ENCODE measurements at regions not wholly inside any gene's neighbourhood (a gene's known extent, or its start where the extent isn't known, plus 50 kb on each side); places are given as distances from the start of the nearest gene placed in this dataset.
"Not testable (repeated sequence)": the region's sequence is repeated elsewhere in the genome, so short reads cannot be mapped to it uniquely, and the experiment has no call there.

DNA sequence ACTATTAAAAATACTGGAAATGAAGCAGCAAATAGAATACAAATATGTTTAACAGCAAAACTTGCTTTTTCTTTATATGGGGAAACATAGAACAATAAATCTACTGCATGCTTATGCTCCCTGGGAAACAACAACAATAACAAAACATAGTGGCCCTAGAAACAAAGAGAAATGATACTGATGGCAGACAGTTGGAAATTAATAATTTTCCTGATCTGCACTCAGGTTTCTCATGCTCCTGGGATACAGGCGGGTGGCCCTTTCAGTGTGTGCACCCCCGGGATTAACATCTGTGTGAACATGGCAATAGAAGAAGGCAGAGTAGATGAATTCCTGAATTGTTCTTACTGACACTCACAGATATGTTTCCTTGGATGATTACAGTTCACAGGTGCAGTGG lies 209.2 kb upstream of the TBX18 start:
- Histone ChIP-seq H3K4me1 (ENCODE audit: control insufficient read depth in 5 of 5, insufficient read depth in 5 of 5, low read length in 5 of 5) (no peaks in the 10 kb centered on the region), H3K27me3 (ENCODE audit: control insufficient read depth in 5 of 5, insufficient read depth in 4 of 5, low read length in 5 of 5) (no peaks in the 10 kb centered on the region), H3K27ac (ENCODE audit: low read depth, low read length) (no peak overlapping the region), H3K9me3 (ENCODE audit: control insufficient read depth in 5 of 5, low read length in 5 of 5) (peaks cover 0 to 9% (median 0%) of the 10 kb centered on the region in 5 donors), H3K36me3 (ENCODE audit: control insufficient read depth in 5 of 5, insufficient read depth in 5 of 5, low read length in 5 of 5) (no peaks in the 10 kb centered on the region), H3K9ac (ENCODE audit: low read length in 5 of 5) (no peak overlapping the region), H3K4me3 (ENCODE audit: low read depth in 1 of 5, low read length in 5 of 5) (no peak overlapping the region)

DNA sequence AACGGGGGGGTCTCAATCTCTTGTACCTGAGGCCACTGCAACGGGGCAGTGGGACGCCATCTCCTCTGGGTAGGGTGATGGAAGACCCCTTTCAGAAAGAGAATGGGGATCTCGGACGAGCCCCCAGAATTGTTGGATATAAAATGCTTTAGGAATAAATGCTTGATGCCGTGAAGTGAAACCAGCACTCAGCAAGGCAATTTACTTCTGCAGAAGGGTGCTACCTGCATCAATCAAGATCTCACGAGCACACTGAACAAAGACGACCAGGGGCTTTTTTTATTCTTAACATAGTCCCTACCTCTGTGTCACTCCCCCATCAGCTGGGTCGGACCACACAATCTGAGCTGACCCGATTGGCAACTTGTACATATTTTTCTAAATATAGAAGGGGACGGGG lies 203.6 kb upstream of the TBX18 start:
- Histone ChIP-seq H3K27me3 (ENCODE audit: control insufficient read depth in 5 of 5, insufficient read depth in 4 of 5, low read length in 5 of 5) (no peaks in the 10 kb centered on the region), H3K36me3 (ENCODE audit: control insufficient read depth in 5 of 5, insufficient read depth in 5 of 5, low read length in 5 of 5) (no peaks in the 10 kb centered on the region), H3K9ac (ENCODE audit: low read length in 5 of 5) (no peak overlapping the region), H3K4me1 (ENCODE audit: control insufficient read depth in 5 of 5, insufficient read depth in 5 of 5, low read length in 5 of 5) (no peaks in the 10 kb centered on the region), H3K9me3 (ENCODE audit: control insufficient read depth in 5 of 5, low read length in 5 of 5) (peaks cover 6 to 22% (median 12%) of the 10 kb centered on the region in 5 donors), H3K27ac (ENCODE audit: low read depth, low read length) (no peak overlapping the region), H3K4me3 (ENCODE audit: low read depth in 1 of 5, low read length in 5 of 5) (no peak overlapping the region)

GRCh38 chr6:84967389-84967788 lies 203.0 kb upstream of the TBX18 start:
- H3K4me1 ChIP-seq (ENCODE audit: control insufficient read depth in 5 of 5, insufficient read depth in 5 of 5, low read length in 5 of 5): no peaks in the 10 kb centered on the region

GRCh38 chr6:84953111-84953755 lies 188.8 kb upstream of the TBX18 start:
- Histone ChIP-seq H3K4me1 (ENCODE audit: control insufficient read depth in 5 of 5, insufficient read depth in 5 of 5, low read length in 5 of 5) (no peaks in the 10 kb centered on the region), H3K4me3 (ENCODE audit: low read depth in 1 of 5, low read length in 5 of 5) (no peak overlapping the region)

More at GRCh38 chr6:84967389-84967788, 203.0 kb upstream of the TBX18 start:
- Histone ChIP-seq H3K36me3 (ENCODE audit: control insufficient read depth in 5 of 5, insufficient read depth in 5 of 5, low read length in 5 of 5) (no peaks in the 10 kb centered on the region), H3K9ac (ENCODE audit: low read length in 5 of 5) (no peak overlapping the region), H3K9me3 (ENCODE audit: control insufficient read depth in 5 of 5, low read length in 5 of 5) (peaks cover 6 to 19% (median 12%) of the 10 kb centered on the region in 5 donors), H3K27me3 (ENCODE audit: control insufficient read depth in 5 of 5, insufficient read depth in 4 of 5, low read length in 5 of 5) (no peaks in the 10 kb centered on the region), H3K27ac (ENCODE audit: low read depth, low read length) (no peak overlapping the region), H3K4me3 (ENCODE audit: low read depth in 1 of 5, low read length in 5 of 5) (no peak overlapping the region)

GRCh38 chr6:84944926-84945325 lies 180.5 kb upstream of the TBX18 start:
- not testable (repeated sequence) for H3K9ac ChIP-seq (ENCODE audit: low read length in 5 of 5); H3K4me3 ChIP-seq (ENCODE audit: low read depth in 1 of 5, low read length in 5 of 5); H3K27ac ChIP-seq (ENCODE audit: low read depth, low read length); H3K27me3 ChIP-seq (ENCODE audit: control insufficient read depth in 5 of 5, insufficient read depth in 4 of 5, low read length in 5 of 5); H3K36me3 ChIP-seq (ENCODE audit: control insufficient read depth in 5 of 5, insufficient read depth in 5 of 5, low read length in 5 of 5); H3K4me1 ChIP-seq (ENCODE audit: control insufficient read depth in 5 of 5, insufficient read depth in 5 of 5, low read length in 5 of 5)
- H3K9me3 ChIP-seq (ENCODE audit: control insufficient read depth in 5 of 5, low read length in 5 of 5): peaks cover 0 to 20% (median 2%) of the 10 kb centered on the region in 5 donors

More at GRCh38 chr6:84953111-84953755, 188.8 kb upstream of the TBX18 start:
- no peak overlapping the region for H3K9ac ChIP-seq (ENCODE audit: low read length in 5 of 5)
- H3K27me3 ChIP-seq (ENCODE audit: control insufficient read depth in 5 of 5, insufficient read depth in 4 of 5, low read length in 5 of 5): no peaks in the 10 kb centered on the region
- no peaks in the 10 kb centered on the region for H3K36me3 ChIP-seq (ENCODE audit: control insufficient read depth in 5 of 5, insufficient read depth in 5 of 5, low read length in 5 of 5)
- H3K27ac ChIP-seq (ENCODE audit: low read depth, low read length): no peak overlapping the region
- H3K9me3 ChIP-seq (ENCODE audit: control insufficient read depth in 5 of 5, low read length in 5 of 5): peaks cover 0 to 8% (median 0%) of the 10 kb centered on the region in 5 donors

GRCh38 chr6:84943905-84944304 lies 179.5 kb upstream of the TBX18 start:
- Histone ChIP-seq H3K9ac (ENCODE audit: low read length in 5 of 5) (no peak overlapping the region), H3K9me3 (ENCODE audit: control insufficient read depth in 5 of 5, low read length in 5 of 5) (peaks cover 0 to 17% (median 2%) of the 10 kb centered on the region in 5 donors), H3K36me3 (ENCODE audit: control insufficient read depth in 5 of 5, insufficient read depth in 5 of 5, low read length in 5 of 5) (no peaks in the 10 kb centered on the region), H3K4me3 (ENCODE audit: low read depth in 1 of 5, low read length in 5 of 5) (no peak overlapping the region), H3K27me3 (ENCODE audit: control insufficient read depth in 5 of 5, insufficient read depth in 4 of 5, low read length in 5 of 5) (no peaks in the 10 kb centered on the region), H3K4me1 (ENCODE audit: control insufficient read depth in 5 of 5, insufficient read depth in 5 of 5, low read length in 5 of 5) (no peaks in the 10 kb centered on the region), H3K27ac (ENCODE audit: low read depth, low read length) (no peak overlapping the region)

DNA sequence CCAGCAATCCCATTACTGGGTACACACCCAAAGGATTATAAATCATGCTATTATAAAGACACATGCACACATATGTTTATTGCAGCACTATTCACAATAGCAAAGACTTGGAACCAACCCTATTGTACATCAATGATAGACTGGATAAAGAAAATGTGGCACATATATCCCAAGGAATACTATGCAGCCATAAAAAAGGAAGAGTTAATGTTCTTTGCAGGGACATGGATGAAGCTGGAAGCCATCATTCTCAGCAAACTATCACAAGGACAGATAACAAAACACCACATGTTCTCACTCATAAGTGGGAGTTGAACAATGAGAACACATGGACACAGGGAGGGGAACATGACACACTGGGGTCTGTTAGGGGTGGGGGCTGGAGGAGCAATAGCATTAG lies 177.2 kb upstream of the TBX18 start:
- not testable (repeated sequence) for H3K36me3 ChIP-seq (ENCODE audit: control insufficient read depth in 5 of 5, insufficient read depth in 5 of 5, low read length in 5 of 5); H3K9ac ChIP-seq (ENCODE audit: low read length in 5 of 5); H3K9me3 ChIP-seq (ENCODE audit: control insufficient read depth in 5 of 5, low read length in 5 of 5); H3K4me1 ChIP-seq (ENCODE audit: control insufficient read depth in 5 of 5, insufficient read depth in 5 of 5, low read length in 5 of 5); H3K4me3 ChIP-seq (ENCODE audit: low read depth in 1 of 5, low read length in 5 of 5); H3K27ac ChIP-seq (ENCODE audit: low read depth, low read length); H3K27me3 ChIP-seq (ENCODE audit: control insufficient read depth in 5 of 5, insufficient read depth in 4 of 5, low read length in 5 of 5)

DNA sequence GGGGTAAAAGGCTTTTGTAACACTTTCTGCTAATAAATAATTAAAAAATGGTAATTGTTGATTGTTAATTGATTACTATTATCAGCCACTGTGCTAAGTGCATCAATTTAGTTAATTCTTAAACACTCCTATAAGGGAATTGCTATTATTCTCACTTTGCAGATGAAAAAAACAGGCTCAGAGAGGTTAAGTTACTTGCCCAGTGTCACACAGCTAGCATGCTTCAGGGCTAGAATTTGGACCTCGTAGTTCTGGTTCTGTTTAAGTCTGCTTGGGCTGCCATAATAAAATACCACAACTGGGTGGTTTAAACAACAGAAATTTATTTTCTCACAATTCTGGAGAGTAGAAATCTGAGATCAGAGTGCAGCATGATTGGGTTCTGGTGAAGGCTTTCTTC lies 164.8 kb upstream of the TBX18 start:
- H3K4me3 ChIP-seq (ENCODE audit: low read depth in 1 of 5, low read length in 5 of 5): no peak overlapping the region
- no peaks in the 10 kb centered on the region for H3K27me3 ChIP-seq (ENCODE audit: control insufficient read depth in 5 of 5, insufficient read depth in 4 of 5, low read length in 5 of 5)
- no peaks in the 10 kb centered on the region for H3K4me1 ChIP-seq (ENCODE audit: control insufficient read depth in 5 of 5, insufficient read depth in 5 of 5, low read length in 5 of 5)

DNA sequence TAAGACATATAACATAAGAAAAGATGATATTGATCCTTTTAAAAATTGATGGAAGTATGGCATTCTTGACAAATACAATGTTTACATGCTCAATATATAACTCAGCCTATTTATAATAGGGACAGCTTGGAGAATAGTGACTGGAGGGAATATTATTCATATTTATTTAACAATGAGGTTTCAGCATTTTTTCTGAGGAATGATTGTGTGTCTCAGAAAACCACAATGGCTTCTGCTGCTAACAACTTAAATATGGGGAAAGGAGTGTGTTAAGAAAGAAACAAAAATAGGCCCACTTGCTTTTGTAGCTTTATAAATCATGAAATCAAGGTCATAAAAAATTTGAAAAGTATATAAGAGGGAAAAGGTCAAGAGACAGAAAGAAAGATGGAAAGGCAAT lies 163.2 kb upstream of the TBX18 start:
- no peak overlapping the region for H3K4me3 ChIP-seq (ENCODE audit: low read depth in 1 of 5, low read length in 5 of 5)
- no peaks in the 10 kb centered on the region for H3K27me3 ChIP-seq (ENCODE audit: control insufficient read depth in 5 of 5, insufficient read depth in 4 of 5, low read length in 5 of 5)
- no peak overlapping the region for H3K27ac ChIP-seq (ENCODE audit: low read depth, low read length)
- no peaks in the 10 kb centered on the region for H3K4me1 ChIP-seq (ENCODE audit: control insufficient read depth in 5 of 5, insufficient read depth in 5 of 5, low read length in 5 of 5)
- H3K9me3 ChIP-seq (ENCODE audit: control insufficient read depth in 5 of 5, low read length in 5 of 5): no peaks in the 10 kb centered on the region
- H3K9ac ChIP-seq (ENCODE audit: low read length in 5 of 5): no peak overlapping the region
- H3K36me3 ChIP-seq (ENCODE audit: control insufficient read depth in 5 of 5, insufficient read depth in 5 of 5, low read length in 5 of 5): no peaks in the 10 kb centered on the region

More for the DNA sequence above, 164.8 kb upstream of the TBX18 start:
- no peaks in the 10 kb centered on the region for H3K9me3 ChIP-seq (ENCODE audit: control insufficient read depth in 5 of 5, low read length in 5 of 5)
- H3K36me3 ChIP-seq (ENCODE audit: control insufficient read depth in 5 of 5, insufficient read depth in 5 of 5, low read length in 5 of 5): no peaks in the 10 kb centered on the region
- no peak overlapping the region for H3K9ac ChIP-seq (ENCODE audit: low read length in 5 of 5)
- no peak overlapping the region for H3K27ac ChIP-seq (ENCODE audit: low read depth, low read length)

- H3K4me3 ChIP-seq (ENCODE audit: low read depth in 1 of 5, low read length in 5 of 5): no peak overlapping the region
- H3K9ac ChIP-seq (ENCODE audit: low read length in 5 of 5): no peak overlapping the region
- H3K9me3 ChIP-seq (ENCODE audit: control insufficient read depth in 5 of 5, low read length in 5 of 5): no peaks in the 10 kb centered on the region
- no peaks in the 10 kb centered on the region for H3K4me1 ChIP-seq (ENCODE audit: control insufficient read depth in 5 of 5, insufficient read depth in 5 of 5, low read length in 5 of 5)
- H3K27me3 ChIP-seq (ENCODE audit: control insufficient read depth in 5 of 5, insufficient read depth in 4 of 5, low read length in 5 of 5): no peaks in the 10 kb centered on the region
- H3K27ac ChIP-seq (ENCODE audit: low read depth, low read length): no peak overlapping the region
- H3K36me3 ChIP-seq (ENCODE audit: control insufficient read depth in 5 of 5, insufficient read depth in 5 of 5, low read length in 5 of 5): no peaks in the 10 kb centered on the region
Observed at GRCh38 chr6:84926189-84927155, 162.1 kb upstream of the TBX18 start.

All from subcutaneous abdominal adipose tissue (tissue), 5 donors.